PC-3 (cell line): ENCODE measurements at regions not wholly inside any gene's neighbourhood (a gene's known extent, or its start where the extent isn't known, plus 50 kb on each side); places are given as distances from the start of the nearest gene placed in this dataset.

Experiments used
- ATAC-seq: fragments of 200-7000 bp; cut with Tn5 transposase; 2 replicates; pipeline ENCODE4 v1.9.1; 2020; ENCODE audit warnings: mild to moderate bottlenecking, moderate library complexity
- BruUV-seq: library from RNA; stranded (reverse); fragments of 400-500 nt; replicated peaks from 2 replicates; lab custom pipeline; 2021; lab: Mats Ljungman, UMichigan
- CTCF ChIA-PET: fragments of 300-600 bp; sonication (Branson Sonifier 250); formaldehyde crosslinking; loops from one replicate; lab custom pipeline; 2022; ENCODE audit warnings: antibody characterized with exemption; lab: Charles Lee
- POLR2A ChIA-PET: fragments of 300-600 bp; sonication (Branson Sonifier 250); formaldehyde crosslinking; loops from one replicate; lab custom pipeline; 2022; ENCODE audit warnings: antibody characterized with exemption; ENCODE audit not compliant: unreplicated experiment; lab: Charles Lee
- DNase-seq: peaks from one replicate; pipeline ENCODE4 v3.0.0-alpha.2; 2015
- H2AFZ ChIP-seq: fragments of 300-600 bp; sonication (generic); 2 replicates; pipeline ENCODE4 v1.6.0; 2016; ENCODE audit warnings: antibody characterized with exemption, low read length
- H3F3A ChIP-seq: fragments of 300-600 bp; sonication (generic); one replicate; pipeline ENCODE4 v1.6.0; 2017; ENCODE audit warnings: antibody characterized with exemption, low read length, control low read depth, mild to moderate bottlenecking; ENCODE audit not compliant: unreplicated experiment
- H3K27ac ChIP-seq: fragments of 300-600 bp; sonication (generic); 2 replicates; pipeline ENCODE4 v1.5.1; 2016; ENCODE audit warnings: mild to moderate bottlenecking, low read length
- H3K27me3 ChIP-seq: fragments of 300-600 bp; sonication (generic); 2 replicates; pipeline ENCODE4 v1.6.1; 2016; ENCODE audit warnings: low read length, mixed read lengths
- H3K36me3 ChIP-seq: fragments of 300-600 bp; sonication (generic); 2 replicates; pipeline ENCODE4 v1.6.1; 2016; ENCODE audit warnings: low read depth, mixed run types, low read length, mixed read lengths
- H3K4me1 ChIP-seq: fragments of 300-600 bp; sonication (generic); 2 replicates; pipeline ENCODE4 v1.5.1; 2016; ENCODE audit warnings: low read length; ENCODE audit not compliant: insufficient read depth
- H3K4me2 ChIP-seq: fragments of 300-600 bp; sonication (generic); 2 replicates; pipeline ENCODE4 v1.6.0; 2016; ENCODE audit warnings: low read length
- H3K4me3 ChIP-seq: fragments of 300-600 bp; sonication (generic); 2 replicates; pipeline ENCODE4 v1.5.1; 2016; ENCODE audit warnings: mild to moderate bottlenecking, low read length, mixed read lengths
- H3K79me2 ChIP-seq: fragments of 300-600 bp; sonication (generic); 2 replicates; pipeline ENCODE4 v1.6.1; 2017; ENCODE audit warnings: low read length, mixed read lengths
- H3K9ac ChIP-seq: fragments of 300-600 bp; sonication (generic); 2 replicates; pipeline ENCODE4 v1.6.0; 2016; ENCODE audit warnings: mild to moderate bottlenecking, low read length
- H3K9me2 ChIP-seq: fragments of 300-600 bp; sonication (generic); replicated peaks from 2 replicates; pipeline ENCODE4 v1.6.1; 2016; ENCODE audit warnings: mixed run types, low read length, mixed read lengths
- H3K9me3 ChIP-seq: fragments of 300-600 bp; sonication (generic); 2 replicates; pipeline ENCODE4 v1.6.1; 2016; ENCODE audit warnings: low read length, mixed read lengths
- H4K20me1 ChIP-seq: fragments of 300-600 bp; sonication (generic); 2 replicates; pipeline ENCODE4 v1.6.1; 2016; ENCODE audit warnings: low read length, mixed read lengths
- EZH2 ChIP-seq: fragments of 300-600 bp; sonication (generic); IDR thresholded peaks from one replicate; pipeline ENCODE4 v1.6.1; 2017; ENCODE audit warnings: antibody characterized with exemption, mild to moderate bottlenecking, low read length; ENCODE audit not compliant: unreplicated experiment
- EZH2phosphoT487 ChIP-seq: fragments of 300-600 bp; sonication (generic); IDR thresholded peaks from 2 replicates; pipeline ENCODE4 v1.6.1; 2018; ENCODE audit warnings: mild to moderate bottlenecking, antibody characterized with exemption, low read length, borderline replicate concordance
- intact Hi-C: fragments of 100-400 bp; cut with micrococcal nuclease; formaldehyde crosslinking; loops from 2 replicates; pipeline ENCODE4 v1.9.0; 2023
- TF ChIP-seq, protein P1 (sequence below): fragments of 300-600 bp; sonication (generic); conservative IDR thresholded peaks from 2 replicates; pipeline ENCODE4 v1.5.1; 2017; ENCODE audit warnings: antibody characterized with exemption, low read depth, mild to moderate bottlenecking, low read length

DNA sequence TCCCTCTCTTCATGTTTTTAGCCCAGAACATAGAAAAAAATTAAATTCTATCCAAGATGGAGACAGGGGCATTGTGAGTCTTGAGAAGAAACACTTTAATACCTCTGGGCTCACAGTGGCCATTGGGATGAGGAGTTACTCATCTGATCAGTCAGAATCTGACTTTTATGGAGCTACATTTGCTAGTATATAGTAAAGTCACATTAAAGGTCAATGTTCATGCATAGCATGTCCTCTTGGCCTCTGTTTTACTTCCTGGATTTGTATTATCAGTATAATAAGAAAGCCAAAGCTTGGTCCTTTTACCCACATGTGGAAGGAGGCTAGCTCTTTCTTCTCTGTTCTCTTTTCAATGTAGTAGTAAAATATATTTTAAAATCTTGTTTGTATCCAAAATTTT lies 93.6 kb upstream of the CNOT2 start:
- Histone ChIP-seq H3K27me3 (no peaks in the 10 kb centered on the region), H3K36me3 (no peaks in the 10 kb centered on the region), H2AFZ (no peak overlapping the region), H3F3A (no peaks in the 10 kb centered on the region), H3K9me3 (peaks cover 5% of the 10 kb centered on the region; the same call in 1 of the 2 replicates), H3K79me2 (no peaks in the 10 kb centered on the region), H3K27ac (no peak overlapping the region), H4K20me1 (no peaks in the 10 kb centered on the region), H3K4me1 (no peaks in the 10 kb centered on the region), H3K4me2 (no peak overlapping the region), H3K9ac (no peak overlapping the region), H3K9me2 (no peaks in the 10 kb centered on the region), H3K4me3 (no peak overlapping the region)
- intact Hi-C loops = no loop called here
- POLR2A ChIA-PET = no interaction called here
- ATAC-seq = no peak
- no peak for DNase-seq
- no TSS peak for BruUV-seq
- TF ChIP-seq, protein P1, sequence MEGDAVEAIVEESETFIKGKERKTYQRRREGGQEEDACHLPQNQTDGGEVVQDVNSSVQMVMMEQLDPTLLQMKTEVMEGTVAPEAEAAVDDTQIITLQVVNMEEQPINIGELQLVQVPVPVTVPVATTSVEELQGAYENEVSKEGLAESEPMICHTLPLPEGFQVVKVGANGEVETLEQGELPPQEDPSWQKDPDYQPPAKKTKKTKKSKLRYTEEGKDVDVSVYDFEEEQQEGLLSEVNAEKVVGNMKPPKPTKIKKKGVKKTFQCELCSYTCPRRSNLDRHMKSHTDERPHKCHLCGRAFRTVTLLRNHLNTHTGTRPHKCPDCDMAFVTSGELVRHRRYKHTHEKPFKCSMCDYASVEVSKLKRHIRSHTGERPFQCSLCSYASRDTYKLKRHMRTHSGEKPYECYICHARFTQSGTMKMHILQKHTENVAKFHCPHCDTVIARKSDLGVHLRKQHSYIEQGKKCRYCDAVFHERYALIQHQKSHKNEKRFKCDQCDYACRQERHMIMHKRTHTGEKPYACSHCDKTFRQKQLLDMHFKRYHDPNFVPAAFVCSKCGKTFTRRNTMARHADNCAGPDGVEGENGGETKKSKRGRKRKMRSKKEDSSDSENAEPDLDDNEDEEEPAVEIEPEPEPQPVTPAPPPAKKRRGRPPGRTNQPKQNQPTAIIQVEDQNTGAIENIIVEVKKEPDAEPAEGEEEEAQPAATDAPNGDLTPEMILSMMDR = no peak
- no peak for TF ChIP-seq EZH2phosphoT487
- TF ChIP-seq EZH2 = no peak
- CTCF ChIA-PET = no interaction called here

DNA sequence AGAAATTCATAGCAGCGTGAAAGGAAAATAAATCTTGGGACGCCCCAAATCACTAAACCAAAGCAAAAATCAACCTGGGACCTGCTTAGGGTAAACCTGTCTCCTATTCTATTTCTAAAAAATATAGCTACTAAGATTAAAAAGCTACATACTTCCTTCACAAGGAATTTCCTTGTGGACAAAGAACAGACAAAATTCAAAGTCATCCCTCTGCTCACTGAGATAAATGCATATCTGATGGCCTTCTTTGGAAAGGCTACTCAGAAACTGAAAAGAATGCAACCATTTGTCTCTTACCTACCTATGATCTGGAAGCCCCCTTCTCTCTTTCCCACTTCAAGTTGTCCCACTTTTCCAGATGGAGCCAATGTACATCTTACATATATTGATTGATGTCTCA lies 93.0 kb upstream of the CNOT2 start:
- H3K9me3 ChIP-seq = peaks cover 11% of the 10 kb centered on the region; the same call in 1 of the 2 replicates
- H3K9me2 ChIP-seq = no peaks in the 10 kb centered on the region
- POLR2A ChIA-PET = no interaction called here
- no TSS peak for BruUV-seq
- no peaks in the 10 kb centered on the region for H3K79me2 ChIP-seq
- H4K20me1 ChIP-seq = no peaks in the 10 kb centered on the region
- peaks cover under 1% of the 10 kb centered on the region; the same call in 1 of the 2 replicates for H3K36me3 ChIP-seq
- CTCF ChIA-PET = no interaction called here
- TF ChIP-seq EZH2phosphoT487 (no peak), EZH2 (no peak)
- TF ChIP-seq, protein P1 = no peak
- no peak overlapping the region for H3K27ac ChIP-seq
- no peak overlapping the region for H3K4me3 ChIP-seq
- no peak overlapping the region for H3K4me2 ChIP-seq
- H3K27me3 ChIP-seq = no peaks in the 10 kb centered on the region
- DNase-seq = no peak
- H2AFZ ChIP-seq = no peak overlapping the region
- no peak overlapping the region for H3K9ac ChIP-seq
- intact Hi-C loops = no loop called here
- no peaks in the 10 kb centered on the region for H3K4me1 ChIP-seq
- no peaks in the 10 kb centered on the region for H3F3A ChIP-seq
- ATAC-seq = no peak

DNA sequence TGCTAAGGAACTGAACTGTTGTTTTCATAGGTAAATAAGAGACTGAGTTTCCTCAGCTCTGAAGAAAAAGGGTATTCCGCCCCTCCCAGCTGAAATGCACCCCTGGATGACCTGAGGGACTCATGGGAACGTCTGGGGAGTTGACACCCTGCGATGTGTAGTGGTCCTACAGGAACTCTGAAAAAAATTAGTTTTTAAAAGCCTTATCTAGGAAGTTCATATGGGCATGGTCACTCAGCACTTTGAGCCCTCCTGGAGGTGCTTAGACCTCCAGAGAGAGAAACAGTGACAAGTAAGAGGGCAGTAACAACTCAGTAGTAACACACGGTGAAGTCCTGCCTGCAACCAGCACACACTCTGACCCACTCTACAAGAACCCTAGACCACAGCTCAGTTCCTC lies 91.2 kb upstream of the CNOT2 start:
- no peaks in the 10 kb centered on the region for H3K27me3 ChIP-seq
- no TSS peak for BruUV-seq
- H2AFZ ChIP-seq = no peak overlapping the region
- intact Hi-C loops = no loop called here
- no peaks in the 10 kb centered on the region for H3K9me2 ChIP-seq
- TF ChIP-seq, protein P1 = no peak
- TF ChIP-seq EZH2 (no peak), EZH2phosphoT487 (no peak)
- H4K20me1 ChIP-seq = no peaks in the 10 kb centered on the region
- no peak overlapping the region for H3K4me3 ChIP-seq
- ChIA-PET CTCF (no interaction called here), POLR2A (no interaction called here)
- no peaks in the 10 kb centered on the region for H3K4me1 ChIP-seq
- ATAC-seq (no peak), DNase-seq (no peak)
- H3K4me2 ChIP-seq = no peak overlapping the region
- no peak overlapping the region for H3K27ac ChIP-seq
- H3K9me3 ChIP-seq = peaks cover 22% of the 10 kb centered on the region; the same call in 1 of the 2 replicates
- H3K9ac ChIP-seq = no peak overlapping the region
- no peaks in the 10 kb centered on the region for H3F3A ChIP-seq
- H3K36me3 ChIP-seq = peaks cover 2% of the 10 kb centered on the region; the same call in 1 of the 2 replicates
- no peaks in the 10 kb centered on the region for H3K79me2 ChIP-seq
